ENCODE measurements at regions not wholly inside any gene's neighbourhood (a gene's known extent, or its start where the extent isn't known, plus 50 kb on each side); places are given as distances from the start of the nearest gene placed in this dataset.

GRCh38 chr3:190984502-190985244, 122.2 kb upstream of the GMNC start:
- FAIRE-seq (no peak), DNase-seq (ENCODE audit: low read depth) (no peak)
- H3K4me3 ChIP-seq (ENCODE audit: low read depth, low read length): no peak overlapping the region
- H3K27me3 ChIP-seq (ENCODE audit: control insufficient read depth, insufficient read depth, low read length): no peaks in the 10 kb centered on the region
- no peaks in the 10 kb centered on the region for H3K36me3 ChIP-seq (ENCODE audit: control insufficient read depth, insufficient read depth, low read length)
- TF ChIP-seq, protein P1, sequence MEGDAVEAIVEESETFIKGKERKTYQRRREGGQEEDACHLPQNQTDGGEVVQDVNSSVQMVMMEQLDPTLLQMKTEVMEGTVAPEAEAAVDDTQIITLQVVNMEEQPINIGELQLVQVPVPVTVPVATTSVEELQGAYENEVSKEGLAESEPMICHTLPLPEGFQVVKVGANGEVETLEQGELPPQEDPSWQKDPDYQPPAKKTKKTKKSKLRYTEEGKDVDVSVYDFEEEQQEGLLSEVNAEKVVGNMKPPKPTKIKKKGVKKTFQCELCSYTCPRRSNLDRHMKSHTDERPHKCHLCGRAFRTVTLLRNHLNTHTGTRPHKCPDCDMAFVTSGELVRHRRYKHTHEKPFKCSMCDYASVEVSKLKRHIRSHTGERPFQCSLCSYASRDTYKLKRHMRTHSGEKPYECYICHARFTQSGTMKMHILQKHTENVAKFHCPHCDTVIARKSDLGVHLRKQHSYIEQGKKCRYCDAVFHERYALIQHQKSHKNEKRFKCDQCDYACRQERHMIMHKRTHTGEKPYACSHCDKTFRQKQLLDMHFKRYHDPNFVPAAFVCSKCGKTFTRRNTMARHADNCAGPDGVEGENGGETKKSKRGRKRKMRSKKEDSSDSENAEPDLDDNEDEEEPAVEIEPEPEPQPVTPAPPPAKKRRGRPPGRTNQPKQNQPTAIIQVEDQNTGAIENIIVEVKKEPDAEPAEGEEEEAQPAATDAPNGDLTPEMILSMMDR (IDR thresholded peaks at IDR 0.05; ENCODE audit: insufficient read depth, low read length, severe bottlenecking): no peak

GRCh38 chr3:190983875-190984274, 121.4 kb upstream of the GMNC start:
- no peak for DNase-seq (ENCODE audit: low read depth)
- TF ChIP-seq, protein P1 (IDR thresholded peaks at IDR 0.05; ENCODE audit: insufficient read depth, low read length, severe bottlenecking): no peak
- H3K27me3 ChIP-seq (ENCODE audit: control insufficient read depth, insufficient read depth, low read length): no peaks in the 10 kb centered on the region
- H3K4me3 ChIP-seq (ENCODE audit: low read depth, low read length): no peak overlapping the region
- no peak for FAIRE-seq
- H3K36me3 ChIP-seq (ENCODE audit: control insufficient read depth, insufficient read depth, low read length): no peaks in the 10 kb centered on the region

DNA sequence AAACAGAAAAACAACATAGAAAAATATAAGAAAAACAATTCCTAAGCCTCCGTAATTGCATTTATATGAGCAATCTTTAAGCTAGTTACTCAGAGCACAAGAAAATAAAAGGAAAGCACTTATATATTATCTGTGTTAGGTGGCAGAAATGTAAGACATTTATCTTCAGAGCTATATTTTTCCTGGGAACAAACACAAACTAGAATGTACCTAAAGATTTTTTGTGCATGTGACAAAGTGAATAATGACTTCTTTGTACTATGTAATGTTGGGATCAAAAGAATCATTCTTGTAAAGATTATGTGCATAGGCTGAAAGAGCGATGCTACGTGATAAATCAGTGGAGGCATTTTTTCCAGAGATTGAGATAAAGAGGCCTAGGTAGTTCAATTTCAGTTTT, 111.3 kb upstream of the GMNC start:
- TF ChIP-seq, protein P1 (IDR thresholded peaks at IDR 0.05; ENCODE audit: insufficient read depth, low read length, severe bottlenecking): no peak
- Histone ChIP-seq H3K4me3 (ENCODE audit: low read depth, low read length) (no peak overlapping the region), H3K36me3 (ENCODE audit: control insufficient read depth, insufficient read depth, low read length) (no peaks in the 10 kb centered on the region), H3K27me3 (ENCODE audit: control insufficient read depth, insufficient read depth, low read length) (no peaks in the 10 kb centered on the region)
- DNase-seq (ENCODE audit: low read depth) (no peak), FAIRE-seq (no peak)

GRCh38 chr3:190972840-190973270, 110.4 kb upstream of the GMNC start:
- H3K36me3 ChIP-seq (ENCODE audit: control insufficient read depth, insufficient read depth, low read length): no peaks in the 10 kb centered on the region
- TF ChIP-seq, protein P1 (IDR thresholded peaks at IDR 0.05; ENCODE audit: insufficient read depth, low read length, severe bottlenecking): no peak
- FAIRE-seq (no peak), DNase-seq (ENCODE audit: low read depth) (peak; percentile 80)
- no peaks in the 10 kb centered on the region for H3K27me3 ChIP-seq (ENCODE audit: control insufficient read depth, insufficient read depth, low read length)
- no peak overlapping the region for H3K4me3 ChIP-seq (ENCODE audit: low read depth, low read length)

DNA sequence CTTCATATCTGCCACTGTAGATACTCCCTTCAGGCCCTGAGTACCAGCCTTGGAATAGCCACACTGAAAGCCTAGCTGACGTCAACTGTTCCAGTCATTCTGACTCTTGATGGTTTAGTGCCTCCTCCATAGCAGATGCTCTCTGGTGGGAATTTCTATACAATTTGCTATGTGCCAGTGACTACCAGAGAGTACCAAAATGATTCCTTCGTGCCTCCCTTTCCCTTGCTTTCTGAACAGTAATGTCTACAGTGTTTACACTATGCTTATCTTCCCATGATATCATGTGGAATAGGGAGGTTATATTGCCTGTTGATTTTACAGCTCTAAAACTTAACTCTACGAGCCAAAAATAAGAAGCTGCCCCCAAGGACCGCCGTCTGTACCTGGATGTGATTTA, 109.7 kb upstream of the GMNC start:
- TF ChIP-seq, protein P1 (IDR thresholded peaks at IDR 0.05; ENCODE audit: insufficient read depth, low read length, severe bottlenecking): no peak
- FAIRE-seq: no peak
- DNase-seq (ENCODE audit: low read depth): no peak
- H3K27me3 ChIP-seq (ENCODE audit: control insufficient read depth, insufficient read depth, low read length): no peaks in the 10 kb centered on the region
- no peak overlapping the region for H3K4me3 ChIP-seq (ENCODE audit: low read depth, low read length)
- no peaks in the 10 kb centered on the region for H3K36me3 ChIP-seq (ENCODE audit: control insufficient read depth, insufficient read depth, low read length)

DNA sequence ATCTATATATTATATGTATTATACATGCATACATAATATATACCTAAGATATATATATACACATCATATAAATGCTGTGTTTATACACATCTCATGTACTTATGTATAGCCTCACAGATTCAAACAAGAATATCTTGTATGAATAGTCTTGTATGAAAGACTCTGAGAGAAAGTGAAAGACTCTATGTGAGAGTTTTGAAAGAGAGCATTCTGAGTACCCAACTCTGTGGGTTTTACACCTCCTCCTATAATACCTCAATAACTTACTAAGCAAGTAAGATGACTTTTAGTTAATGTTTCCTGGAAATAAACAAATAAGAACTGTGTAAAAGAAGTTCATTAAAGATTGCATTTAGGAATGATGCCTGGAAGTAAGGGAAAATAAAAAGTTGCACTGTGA, 108.1 kb upstream of the GMNC start:
- DNase-seq (ENCODE audit: low read depth) (no peak), FAIRE-seq (no peak)
- H3K4me3 ChIP-seq (ENCODE audit: low read depth, low read length): no peak overlapping the region
- H3K27me3 ChIP-seq (ENCODE audit: control insufficient read depth, insufficient read depth, low read length): no peaks in the 10 kb centered on the region
- H3K36me3 ChIP-seq (ENCODE audit: control insufficient read depth, insufficient read depth, low read length): no peaks in the 10 kb centered on the region
- TF ChIP-seq, protein P1 (IDR thresholded peaks at IDR 0.05; ENCODE audit: insufficient read depth, low read length, severe bottlenecking): no peak
